ENCODE measurements at regions not wholly inside any gene's neighbourhood (a gene's known extent, or its start where the extent isn't known, plus 50 kb on each side); places are given as distances from the start of the nearest gene placed in this dataset.

DNA sequence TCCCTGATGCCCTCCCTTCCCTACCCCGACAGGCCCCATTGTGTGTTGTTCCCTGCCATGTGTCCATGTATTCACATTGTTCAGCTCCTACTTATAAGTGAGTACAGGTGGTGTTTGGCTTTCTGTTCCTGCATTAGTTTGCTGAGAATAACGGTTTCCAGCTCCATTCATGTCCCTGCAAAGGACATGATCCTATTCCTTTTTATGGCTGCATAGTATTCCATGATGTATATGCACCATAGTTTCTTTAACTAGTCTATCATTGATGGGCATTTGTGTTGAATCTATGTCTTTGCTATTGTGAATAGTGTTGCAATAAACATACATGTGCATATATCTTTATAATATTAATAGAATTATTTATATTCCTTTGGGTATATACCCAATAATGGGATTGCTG is 52.1 kb upstream of the TNFSF10 start:
- no peak for TF ChIP-seq POLR2AphosphoS5 (IDR thresholded peaks at IDR 0.05; ENCODE audit: low read depth, low read length)
- no peak for TF ChIP-seq POLR2A (IDR thresholded peaks at IDR 0.05; ENCODE audit: low read depth, low read length)
- TF ChIP-seq TAF1 (IDR thresholded peaks at IDR 0.05; ENCODE audit: borderline replicate concordance, low read depth, low read length): no peak

Data from GM12892 (cell line).